HG03520 (cell line): ENCODE measurements at regions not wholly inside any gene's neighbourhood (a gene's known extent, or its start where the extent isn't known, plus 50 kb on each side); places are given as distances from the start of the nearest gene placed in this dataset.

Source experiments
- ATAC-seq: cut with Tn5 transposase; IDR thresholded peaks from one replicate; pipeline ENCODE4 v1.9.1; 2021; ENCODE audit warnings: mild to moderate bottlenecking, moderate library complexity; ENCODE audit not compliant: unreplicated experiment

- no peak for ATAC-seq
These were observed 216.9 kb upstream of the LRFN2 start for GRCh38 chr6:40803897-40804702.

GRCh38 chr6:40802481-40802880 is 215.3 kb upstream of the LRFN2 start:
- no peak for ATAC-seq

GRCh38 chr6:40799296-40800140 is 212.4 kb upstream of the LRFN2 start:
- ATAC-seq: no peak

- no peak for ATAC-seq
These were observed 211.1 kb upstream of the LRFN2 start for GRCh38 chr6:40798069-40798770.

GRCh38 chr6:40796260-40797221 is 209.4 kb upstream of the LRFN2 start:
- no peak for ATAC-seq

- ATAC-seq: no peak
These were observed 207.4 kb upstream of the LRFN2 start for GRCh38 chr6:40794586-40794985.

GRCh38 chr6:40792183-40792582 is 205.0 kb upstream of the LRFN2 start:
- no peak for ATAC-seq

GRCh38 chr6:40791004-40791403 is 203.8 kb upstream of the LRFN2 start:
- no peak for ATAC-seq

- no peak for ATAC-seq
These were observed 201.8 kb upstream of the LRFN2 start for GRCh38 chr6:40788661-40789655.

GRCh38 chr6:40782355-40782754 is 195.2 kb upstream of the LRFN2 start:
- no peak for ATAC-seq

GRCh38 chr6:40780637-40781036 is 193.5 kb upstream of the LRFN2 start:
- ATAC-seq: no peak

GRCh38 chr6:40779409-40779808 is 192.2 kb upstream of the LRFN2 start:
- no peak for ATAC-seq

- no peak for ATAC-seq
These were observed 191.8 kb upstream of the LRFN2 start for GRCh38 chr6:40778918-40779317.

- ATAC-seq: no peak
These were observed 191.0 kb upstream of the LRFN2 start for GRCh38 chr6:40778196-40778595.

- no peak for ATAC-seq
These were observed 187.8 kb upstream of the LRFN2 start for GRCh38 chr6:40774932-40775331.

- no peak for ATAC-seq
These were observed 183.6 kb upstream of the LRFN2 start for GRCh38 chr6:40770794-40771193.

GRCh38 chr6:40764726-40765125 is 177.6 kb upstream of the LRFN2 start:
- ATAC-seq: no peak

GRCh38 chr6:40762981-40763380 is 175.8 kb upstream of the LRFN2 start:
- ATAC-seq: no peak

- ATAC-seq: no peak
These were observed 173.7 kb upstream of the LRFN2 start for GRCh38 chr6:40760887-40761286.
